WERI-Rb-1 (cell line): ENCODE measurements at regions not wholly inside any gene's neighbourhood (a gene's known extent, or its start where the extent isn't known, plus 50 kb on each side); places are given as distances from the start of the nearest gene placed in this dataset.
"Not testable (repeated sequence)": the region's sequence is repeated elsewhere in the genome, so short reads cannot be mapped to it uniquely, and the experiment has no call there.

Experiments
- DNase-seq: peaks from one replicate; pipeline ENCODE4 v3.0.0-alpha.2; 2020
- H3K27ac ChIP-seq: fragments of 250-450 bp; sonication (Bioruptor Pico); 2 replicates; pipeline ENCODE4 v1.5.1; 2020; ENCODE audit warnings: mild to moderate bottlenecking, moderate library complexity
- H3K27me3 ChIP-seq: fragments of 250-450 bp; sonication (Bioruptor Pico); 2 replicates; pipeline ENCODE4 v1.5.1; 2021; ENCODE audit warnings: mild to moderate bottlenecking, low read depth, moderate library complexity; ENCODE audit not compliant: insufficient read depth, severe bottlenecking
- H3K36me3 ChIP-seq: fragments of 250-450 bp; sonication (Bioruptor Pico); 2 replicates; pipeline ENCODE4 v1.5.1; 2020; ENCODE audit warnings: mild to moderate bottlenecking, moderate library complexity
- H3K4me3 ChIP-seq: 2 replicates; pipeline ENCODE4 v1.5.1; 2011; ENCODE audit warnings: low read depth, mild to moderate bottlenecking, control low read depth, low read length
- H3K9me3 ChIP-seq: fragments of 250-450 bp; sonication (Bioruptor Pico); 2 replicates; pipeline ENCODE4 v1.5.1; 2021; ENCODE audit warnings: mild to moderate bottlenecking, moderate library complexity; ENCODE audit not compliant: severe bottlenecking
- CTCF ChIP-seq: IDR thresholded peaks from 2 replicates; pipeline ENCODE4 v1.5.1; 2011; ENCODE audit warnings: low read depth, mild to moderate bottlenecking, control low read depth, inconsistent platforms, low read length

GRCh38 chr2:153268941-153269461 lies 209.6 kb downstream of the RPRM start:
- no peaks in the 10 kb centered on the region for H3K9me3 ChIP-seq
- no peak overlapping the region for H3K4me3 ChIP-seq
- no peak for TF ChIP-seq CTCF
- no peak for DNase-seq
- no peaks in the 10 kb centered on the region for H3K36me3 ChIP-seq
- no peak overlapping the region for H3K27ac ChIP-seq
- H3K27me3 ChIP-seq, result no peaks in the 10 kb centered on the region

GRCh38 chr2:153256876-153257275 lies 221.7 kb downstream of the RPRM start:
- H3K4me3 ChIP-seq, H3K36me3 ChIP-seq, H3K27me3 ChIP-seq, H3K27ac ChIP-seq, DNase-seq, H3K9me3 ChIP-seq: not testable (repeated sequence)

GRCh38 chr2:153246636-153247035 lies 231.9 kb downstream of the RPRM start:
- not testable (repeated sequence) for H3K36me3 ChIP-seq, H3K9me3 ChIP-seq, H3K27me3 ChIP-seq, H3K4me3 ChIP-seq, DNase-seq, H3K27ac ChIP-seq

- H3K9me3 ChIP-seq, result no peaks in the 10 kb centered on the region
- no peak overlapping the region for H3K27ac ChIP-seq
- H3K4me3 ChIP-seq, result no peak overlapping the region
- TF ChIP-seq CTCF, result no peak
- no peak for DNase-seq
- no peaks in the 10 kb centered on the region for H3K27me3 ChIP-seq
- H3K36me3 ChIP-seq, result no peaks in the 10 kb centered on the region
Observed at GRCh38 chr2:153235516-153235915, 243.0 kb downstream of the RPRM start.

GRCh38 chr2:153232464-153232863 lies 246.1 kb downstream of the RPRM start:
- Histone ChIP-seq H3K9me3 (no peaks in the 10 kb centered on the region), H3K36me3 (no peaks in the 10 kb centered on the region), H3K27ac (no peak overlapping the region), H3K27me3 (no peaks in the 10 kb centered on the region), H3K4me3 (no peak overlapping the region)
- DNase-seq, result no peak
- no peak for TF ChIP-seq CTCF

- no peaks in the 10 kb centered on the region for H3K27me3 ChIP-seq
Observed at GRCh38 chr2:153230977-153231376, 247.6 kb downstream of the RPRM start.

More at GRCh38 chr2:153230977-153231376, 247.6 kb downstream of the RPRM start:
- Histone ChIP-seq H3K27ac (no peak overlapping the region), H3K36me3 (no peaks in the 10 kb centered on the region), H3K9me3 (no peaks in the 10 kb centered on the region), H3K4me3 (no peak overlapping the region)
- no peak for DNase-seq
- no peak for TF ChIP-seq CTCF
